ENCODE measurements at regions not wholly inside any gene's neighbourhood (a gene's known extent, or its start where the extent isn't known, plus 50 kb on each side); places are given as distances from the start of the nearest gene placed in this dataset.

DNA sequence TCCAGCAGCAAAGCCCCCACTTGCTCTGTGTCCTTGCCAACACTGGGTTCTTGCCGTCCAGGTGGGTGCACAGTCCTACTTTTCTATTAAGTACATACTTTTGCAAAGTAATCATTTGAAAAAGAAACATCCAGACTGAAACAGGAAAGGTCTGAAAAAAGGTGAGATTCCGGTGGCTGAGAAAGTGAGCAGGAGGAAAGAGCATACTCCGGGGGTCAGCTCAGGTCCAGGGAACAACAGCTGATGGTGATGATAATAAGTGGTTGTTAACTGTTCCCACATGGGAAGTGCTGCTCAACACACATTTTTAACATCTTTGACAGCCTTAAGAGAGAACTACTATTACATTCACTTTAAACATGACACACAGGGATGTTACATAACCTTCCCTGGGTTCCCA is 86.1 kb upstream of the UXS1 start:
- TF ChIP-seq, protein P1, sequence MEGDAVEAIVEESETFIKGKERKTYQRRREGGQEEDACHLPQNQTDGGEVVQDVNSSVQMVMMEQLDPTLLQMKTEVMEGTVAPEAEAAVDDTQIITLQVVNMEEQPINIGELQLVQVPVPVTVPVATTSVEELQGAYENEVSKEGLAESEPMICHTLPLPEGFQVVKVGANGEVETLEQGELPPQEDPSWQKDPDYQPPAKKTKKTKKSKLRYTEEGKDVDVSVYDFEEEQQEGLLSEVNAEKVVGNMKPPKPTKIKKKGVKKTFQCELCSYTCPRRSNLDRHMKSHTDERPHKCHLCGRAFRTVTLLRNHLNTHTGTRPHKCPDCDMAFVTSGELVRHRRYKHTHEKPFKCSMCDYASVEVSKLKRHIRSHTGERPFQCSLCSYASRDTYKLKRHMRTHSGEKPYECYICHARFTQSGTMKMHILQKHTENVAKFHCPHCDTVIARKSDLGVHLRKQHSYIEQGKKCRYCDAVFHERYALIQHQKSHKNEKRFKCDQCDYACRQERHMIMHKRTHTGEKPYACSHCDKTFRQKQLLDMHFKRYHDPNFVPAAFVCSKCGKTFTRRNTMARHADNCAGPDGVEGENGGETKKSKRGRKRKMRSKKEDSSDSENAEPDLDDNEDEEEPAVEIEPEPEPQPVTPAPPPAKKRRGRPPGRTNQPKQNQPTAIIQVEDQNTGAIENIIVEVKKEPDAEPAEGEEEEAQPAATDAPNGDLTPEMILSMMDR (IDR thresholded peaks at IDR 0.05; ENCODE audit: insufficient read depth, missing control alignments), result no peak
- FAIRE-seq (no peak), DNase-seq (ENCODE audit: insufficient read length, low spot score) (no peak)

DNA sequence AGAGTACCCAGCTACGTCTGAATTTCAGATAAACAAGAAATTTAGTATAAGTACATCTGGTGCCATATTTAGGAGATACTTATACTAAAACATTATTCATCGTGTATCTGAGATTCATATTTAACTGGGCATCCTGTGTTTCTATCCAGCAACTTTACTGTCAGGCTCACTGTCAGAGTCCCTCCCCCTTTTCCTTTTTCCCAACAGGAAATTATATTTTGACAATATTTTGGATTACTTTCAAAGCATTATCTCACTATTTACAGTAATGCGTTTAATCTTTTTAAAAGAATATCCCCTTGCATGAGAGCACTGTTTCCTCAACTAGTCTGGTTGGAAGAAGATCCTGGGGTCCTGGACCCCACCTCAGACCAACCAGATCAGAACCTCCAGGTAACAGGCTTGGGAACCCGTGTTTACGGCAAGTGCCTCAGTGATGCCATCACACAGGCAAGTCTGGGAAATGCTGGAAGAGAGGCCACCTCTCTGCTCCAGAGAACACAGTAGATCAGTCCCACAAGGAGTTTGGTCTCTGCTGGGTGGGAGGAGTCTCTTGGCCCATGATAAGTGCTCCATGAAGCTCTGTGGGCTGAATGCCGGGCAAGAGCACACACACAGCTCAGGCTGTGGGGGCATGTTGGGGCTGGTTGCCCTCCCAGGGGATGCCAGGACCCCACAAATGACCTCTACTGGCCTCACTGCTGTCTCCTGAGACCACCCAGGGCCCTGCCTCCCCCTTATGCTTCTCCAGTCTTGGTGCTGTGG is 84.2 kb upstream of the UXS1 start:
- TF ChIP-seq, protein P1 (IDR thresholded peaks at IDR 0.05; ENCODE audit: insufficient read depth, missing control alignments), result no peak
- FAIRE-seq (no peak), DNase-seq (ENCODE audit: insufficient read length, low spot score) (no peak)

DNA sequence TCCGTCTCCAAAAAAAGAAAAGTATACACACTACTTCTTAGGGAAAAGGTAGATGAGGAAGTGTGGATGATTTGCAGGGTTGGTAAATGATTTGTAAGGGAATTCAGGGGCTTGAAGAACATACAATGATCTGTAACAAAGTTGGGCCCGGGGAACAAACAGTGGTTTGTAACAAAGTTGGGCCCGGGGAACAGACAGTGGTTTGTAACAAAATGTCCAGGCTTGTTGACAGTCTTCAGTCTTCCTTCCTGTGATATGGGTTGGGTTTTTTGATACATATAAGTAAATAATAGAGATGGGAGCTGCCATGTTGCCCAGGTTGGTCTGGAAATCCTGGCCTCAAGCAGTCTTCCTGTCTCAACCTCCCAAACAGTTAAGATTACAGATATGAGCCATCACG is 83.3 kb upstream of the UXS1 start:
- FAIRE-seq (no peak), DNase-seq (ENCODE audit: insufficient read length, low spot score) (no peak)
- TF ChIP-seq, protein P1 (IDR thresholded peaks at IDR 0.05; ENCODE audit: insufficient read depth, missing control alignments), result no peak

DNA sequence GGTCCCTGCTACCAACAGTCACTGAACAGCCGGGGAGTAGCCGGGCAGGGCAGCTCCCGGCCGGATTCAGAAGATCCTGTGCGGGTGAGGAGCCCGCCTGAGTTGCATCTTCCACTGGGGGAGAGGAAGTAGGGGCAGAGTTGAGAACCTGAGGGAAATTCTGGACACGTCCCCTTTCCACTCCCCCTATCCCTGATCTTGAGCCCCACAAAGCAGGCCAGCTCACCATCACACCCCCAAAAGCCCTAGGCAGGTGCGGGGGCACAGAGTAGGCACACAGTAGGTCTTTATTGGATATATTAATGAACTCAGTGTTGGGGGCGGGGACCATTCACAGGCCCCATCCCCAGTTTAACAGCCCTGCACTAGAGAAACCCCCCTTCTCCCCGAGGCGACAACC is 81.9 kb upstream of the UXS1 start:
- DNase-seq (ENCODE audit: insufficient read length, low spot score) (no peak), FAIRE-seq (no peak)
- TF ChIP-seq, protein P1 (IDR thresholded peaks at IDR 0.05; ENCODE audit: insufficient read depth, missing control alignments), result no peak

DNA sequence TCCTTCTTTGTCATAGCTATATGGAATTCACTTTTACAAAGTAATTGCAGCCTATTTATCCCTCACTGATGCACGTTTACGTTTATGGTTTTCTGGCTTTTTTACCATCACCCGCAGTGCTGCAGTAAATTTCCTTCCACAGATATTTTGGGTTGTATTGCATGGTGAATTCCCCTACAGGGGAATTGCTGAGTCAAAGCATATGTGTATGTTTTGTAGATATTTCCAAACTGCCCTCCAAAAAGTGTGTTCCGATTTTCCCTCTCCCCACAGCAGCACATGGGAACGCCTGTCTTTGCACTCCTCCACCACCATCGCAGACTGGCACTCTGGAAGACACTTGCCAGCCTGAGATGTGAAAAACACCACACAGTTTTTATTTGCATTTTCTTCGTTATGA is 80.6 kb upstream of the UXS1 start:
- TF ChIP-seq, protein P1 (IDR thresholded peaks at IDR 0.05; ENCODE audit: insufficient read depth, missing control alignments), result no peak
- DNase-seq (ENCODE audit: insufficient read length, low spot score) (no peak), FAIRE-seq (no peak)

DNA sequence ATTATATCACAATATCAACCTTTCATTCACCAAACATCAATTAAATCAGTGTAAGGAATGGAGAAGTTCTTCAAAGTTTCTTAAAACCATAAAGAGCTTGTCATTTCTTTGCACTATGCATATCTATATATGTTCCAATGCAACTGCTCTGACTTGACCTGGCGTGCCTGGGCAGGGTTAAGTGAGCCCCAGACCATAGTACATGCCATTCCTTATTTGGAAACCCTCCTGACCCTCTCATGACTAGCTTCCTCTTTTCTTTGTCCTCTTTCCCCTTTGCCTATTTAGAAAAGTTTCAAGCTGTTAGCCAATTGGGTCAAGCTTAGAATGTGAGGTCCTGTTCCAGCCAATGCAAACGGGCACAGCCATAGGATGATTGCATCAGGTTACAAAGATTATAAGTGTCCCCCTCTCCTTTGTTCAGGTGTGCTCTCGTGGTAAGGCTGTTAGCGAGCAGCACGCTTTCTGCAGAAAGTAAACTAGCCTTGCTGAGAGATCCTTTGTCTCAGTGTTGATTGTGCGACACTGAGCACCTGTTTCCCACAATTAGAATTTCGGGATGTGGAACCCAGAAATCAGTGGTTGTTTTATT is 78.2 kb upstream of the UXS1 start:
- FAIRE-seq, result no peak

More for the DNA sequence above, 78.2 kb upstream of the UXS1 start:
- no peak for DNase-seq (ENCODE audit: insufficient read length, low spot score)
- TF ChIP-seq, protein P1 (IDR thresholded peaks at IDR 0.05; ENCODE audit: insufficient read depth, missing control alignments), result no peak

Measured in D721Med (cell line).